ENCODE measurements at regions not wholly inside any gene's neighbourhood (a gene's known extent, or its start where the extent isn't known, plus 50 kb on each side); places are given as distances from the start of the nearest gene placed in this dataset.

GRCh38 chr20:6831461-6831860, 64.0 kb downstream of the BMP2 start:
- DNase-seq, result no peak

GRCh38 chr20:6832811-6833210, 65.3 kb downstream of the BMP2 start:
- no peak for DNase-seq

GRCh38 chr20:6835609-6836008, 68.1 kb downstream of the BMP2 start:
- DNase-seq, result no peak

GRCh38 chr20:6836821-6837374, 69.4 kb downstream of the BMP2 start:
- DNase-seq, result no peak

GRCh38 chr20:6837730-6838129, 70.2 kb downstream of the BMP2 start:
- DNase-seq, result no peak

- DNase-seq, result no peak
Observed at GRCh38 chr20:6838181-6838826, 70.8 kb downstream of the BMP2 start.

GRCh38 chr20:6841128-6841527, 73.6 kb downstream of the BMP2 start:
- DNase-seq, result no peak

GRCh38 chr20:6845141-6845540, 77.7 kb downstream of the BMP2 start:
- DNase-seq, result no peak

- no peak for DNase-seq
Observed at GRCh38 chr20:6848041-6848440, 80.6 kb downstream of the BMP2 start.

- no peak for DNase-seq
Observed at GRCh38 chr20:6848992-6849391, 81.5 kb downstream of the BMP2 start.

GRCh38 chr20:6851136-6851535, 83.7 kb downstream of the BMP2 start:
- DNase-seq, result no peak

GRCh38 chr20:6852478-6852877, 85.0 kb downstream of the BMP2 start:
- no peak for DNase-seq

- DNase-seq, result no peak
Observed at GRCh38 chr20:6855104-6855503, 87.6 kb downstream of the BMP2 start.

- DNase-seq, result no peak
Observed at GRCh38 chr20:6855796-6856195, 88.3 kb downstream of the BMP2 start.

- DNase-seq, result no peak
Observed at GRCh38 chr20:6857927-6858326, 90.4 kb downstream of the BMP2 start.

- DNase-seq, result no peak
Observed at GRCh38 chr20:6863355-6863754, 95.9 kb downstream of the BMP2 start.

GRCh38 chr20:6863798-6864201, 96.3 kb downstream of the BMP2 start:
- no peak for DNase-seq

- DNase-seq, result no peak
Observed at GRCh38 chr20:6864740-6865139, 97.3 kb downstream of the BMP2 start.

- peak; percentile 18 for DNase-seq
Observed at GRCh38 chr20:6866741-6867140, 99.3 kb downstream of the BMP2 start.

- DNase-seq, result no peak
Observed at GRCh38 chr20:6868861-6869260, 101.4 kb downstream of the BMP2 start.

GRCh38 chr20:6870559-6870958, 103.1 kb downstream of the BMP2 start:
- DNase-seq, result no peak

- no peak for DNase-seq
Observed at GRCh38 chr20:6877633-6878032, 110.1 kb downstream of the BMP2 start.

GRCh38 chr20:6882561-6883291, 115.2 kb downstream of the BMP2 start:
- no peak for DNase-seq

- DNase-seq, result no peak
Observed at GRCh38 chr20:6884114-6884513, 116.6 kb downstream of the BMP2 start.
